SK-N-MC (cell line): ENCODE measurements at regions not wholly inside any gene's neighbourhood (a gene's known extent, or its start where the extent isn't known, plus 50 kb on each side); places are given as distances from the start of the nearest gene placed in this dataset.

Experiments
- EZH2 ChIP-seq: fragments of 200-600 bp; sonication (generic); IDR thresholded peaks from one replicate; pipeline ENCODE4 v1.6.1; 2017; ENCODE audit warnings: antibody characterized with exemption
- FOXP2 ChIP-seq: optimal IDR thresholded peaks from 2 replicates; pipeline ENCODE3; 2011; ENCODE audit warnings: mild to moderate bottlenecking, moderate library complexity; ENCODE audit not compliant: insufficient read depth; ENCODE audit errors: extremely low read length, control extremely low read depth
- POLR2AphosphoS5 ChIP-seq: IDR thresholded peaks from 2 replicates; pipeline ENCODE4 v1.6.1; 2012; ENCODE audit warnings: mild to moderate bottlenecking, low read depth, low read length, borderline replicate concordance

DNA sequence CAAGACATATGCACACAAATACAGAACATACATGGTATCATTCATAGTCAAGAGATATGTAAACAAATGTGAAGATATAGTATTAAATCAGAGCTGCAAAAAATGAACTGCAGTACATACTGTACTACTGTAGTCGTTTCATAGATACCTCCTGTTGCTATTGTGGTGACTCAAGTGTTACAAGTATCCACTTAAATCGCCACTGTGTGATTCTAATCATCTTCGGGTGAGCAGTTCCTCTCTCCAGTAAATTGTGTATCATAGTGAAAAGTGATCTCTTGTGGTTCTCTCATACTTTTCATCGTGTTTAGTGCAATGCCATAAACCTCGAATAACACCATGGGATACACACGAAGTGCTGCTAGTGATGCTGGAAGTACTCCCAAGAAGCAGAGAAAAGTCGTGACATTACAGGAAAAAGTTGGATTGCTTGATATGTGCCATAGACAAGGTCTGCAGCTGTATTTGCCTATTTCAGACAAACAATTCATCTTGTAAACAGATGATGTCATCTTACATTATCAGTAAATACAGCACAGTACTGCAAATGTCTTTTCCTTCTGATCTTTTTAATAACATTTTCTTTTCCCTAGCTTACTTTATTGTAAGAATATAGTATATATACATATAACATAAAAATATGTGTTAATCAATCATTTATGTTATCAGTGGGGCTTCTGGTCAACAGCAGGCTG is 222.2 kb downstream of the BCL11A start:
- TF ChIP-seq POLR2AphosphoS5 (no peak), EZH2 (no peak), FOXP2 (no peak)
